Panc1 (cell line): ENCODE measurements at regions not wholly inside any gene's neighbourhood (a gene's known extent, or its start where the extent isn't known, plus 50 kb on each side); places are given as distances from the start of the nearest gene placed in this dataset.

ENCODE experiments used
- ATAC-seq: fragments of 200-7000 bp; cut with Tn5 transposase; 2 replicates; pipeline ENCODE4 v1.9.1; 2020; ENCODE audit warnings: mild to moderate bottlenecking, moderate library complexity
- BruUV-seq: library from RNA; stranded (reverse); fragments of 400-500 nt; replicated peaks from 2 replicates; lab custom pipeline; 2021; lab: Mats Ljungman, UMichigan
- CTCF ChIA-PET: fragments of 300-600 bp; sonication (Branson Sonifier 250); formaldehyde crosslinking; loops from one replicate; lab custom pipeline; 2022; ENCODE audit warnings: antibody characterized with exemption; lab: Charles Lee
- POLR2A ChIA-PET: fragments of 300-600 bp; sonication (Branson Sonifier 250); formaldehyde crosslinking; loops from one replicate; lab custom pipeline; 2022; ENCODE audit warnings: antibody characterized with exemption; lab: Charles Lee
- DNase-seq: peaks from one replicate; pipeline ENCODE4 v3.0.0-alpha.2; 2010; ENCODE audit warnings: low read depth, low spot score
- H3K27ac ChIP-seq: 2 replicates; pipeline ENCODE4 v1.5.1; 2011; ENCODE audit warnings: mild to moderate bottlenecking, low read length, inconsistent platforms
- H3K27me3 ChIP-seq: fragments of 200-500 bp; sonication (Bioruptor generic); 2 replicates; pipeline ENCODE4 v1.6.0; 2014; ENCODE audit warnings: low read length, inconsistent platforms; ENCODE audit not compliant: control insufficient read depth, insufficient read depth
- H3K36me3 ChIP-seq: fragments of 200-500 bp; sonication (Bioruptor generic); 2 replicates; pipeline ENCODE4 v1.5.1; 2014; ENCODE audit warnings: inconsistent platforms, mild to moderate bottlenecking, low read length, moderate library complexity; ENCODE audit not compliant: control insufficient read depth, insufficient read depth
- H3K4me1 ChIP-seq: 2 replicates; pipeline ENCODE4 v1.5.1; 2011; ENCODE audit warnings: inconsistent platforms, mild to moderate bottlenecking, low read length, moderate library complexity; ENCODE audit not compliant: control insufficient read depth, insufficient read depth
- H3K4me3 ChIP-seq, 2 experiments: 2 replicates each; pipeline ENCODE4 v1.5.1; 2011 to 2012; ENCODE audit warnings: low read depth in 2 of 2, low read length in 2 of 2, mild to moderate bottlenecking in 2 of 2, inconsistent platforms in 1 of 2, moderate library complexity in 1 of 2
- H3K9me3 ChIP-seq: fragments of 200-500 bp; sonication (Bioruptor generic); 2 replicates; pipeline ENCODE4 v1.5.1; 2014; ENCODE audit warnings: low read depth, mild to moderate bottlenecking, inconsistent platforms, low read length, moderate library complexity; ENCODE audit not compliant: control insufficient read depth, insufficient read depth
- CTCF ChIP-seq: fragments of 450-650 bp; IDR thresholded peaks from 2 replicates; pipeline ENCODE4 v1.5.1; 2017; ENCODE audit warnings: mild to moderate bottlenecking
- POLR2AphosphoS5 ChIP-seq: IDR thresholded peaks from 2 replicates; pipeline ENCODE4 v1.6.1; 2012; ENCODE audit warnings: mild to moderate bottlenecking, low read depth, low read length, moderate library complexity
- REST ChIP-seq, 2 experiments: IDR thresholded peaks; 2 replicates each; pipeline ENCODE4 v1.6.1; 2011 to 2012; ENCODE audit warnings: low read depth in 2 of 2, control low read depth in 1 of 2, low read length in 1 of 2, mild to moderate bottlenecking in 1 of 2, moderate library complexity in 1 of 2; ENCODE audit not compliant: insufficient read depth in 1 of 2
- SIN3A ChIP-seq: IDR thresholded peaks from 2 replicates; pipeline ENCODE4 v1.6.1; 2012; ENCODE audit warnings: low read depth, mild to moderate bottlenecking, low read length, moderate library complexity, borderline replicate concordance; ENCODE audit not compliant: insufficient read depth
- TCF7L2 ChIP-seq: IDR thresholded peaks from 2 replicates; pipeline ENCODE4 v1.6.1; 2011; ENCODE audit warnings: mild to moderate bottlenecking, low read depth, low read length, inconsistent platforms
- in situ Hi-C: cut with HindIII; loops from 2 replicates; pipeline ENCODE4 v1.10.0; 2016; ENCODE audit warnings: low sequenced_read_pairs, low pct_unique_long_range_greater_than_20kb
- intact Hi-C: fragments of 100-400 bp; cut with micrococcal nuclease; formaldehyde crosslinking; loops from one replicate; pipeline ENCODE4 v1.10.0; 2022; ENCODE audit not compliant: unreplicated experiment

GRCh38 chr5:107010060-107010459 lies 660.7 kb downstream of the EFNA5 start:
- Histone ChIP-seq H3K36me3 (no peaks in the 10 kb centered on the region), H3K27me3 (no peaks in the 10 kb centered on the region), H3K4me3 (no peak overlapping the region), H3K4me1 (no peaks in the 10 kb centered on the region), H3K27ac (no peak overlapping the region), H3K9me3 (no peaks in the 10 kb centered on the region)
- TF ChIP-seq SIN3A: no peak
- no peak for TF ChIP-seq REST (IDR thresholded peaks at IDR 0.05; ENCODE audit: insufficient read depth in 1 of 2, low read depth in 2 of 2, low read length in 1 of 2)
- TF ChIP-seq CTCF: no peak
- TF ChIP-seq TCF7L2: no peak
- TF ChIP-seq POLR2AphosphoS5: no peak
- intact Hi-C loops: no loop called here
- CTCF ChIA-PET: no interaction called here
- no peak for DNase-seq
- no TSS peak for BruUV-seq
- POLR2A ChIA-PET: no interaction called here
- in situ Hi-C loops: no loop called here
- no peak for ATAC-seq

- intact Hi-C loops: no loop called here
- H3K4me3 ChIP-seq: no peak overlapping the region
- TF ChIP-seq TCF7L2: no peak
- no peak for TF ChIP-seq CTCF
- TF ChIP-seq SIN3A: no peak
- no peak for TF ChIP-seq REST (IDR thresholded peaks at IDR 0.05; ENCODE audit: insufficient read depth in 1 of 2, low read depth in 2 of 2, low read length in 1 of 2)
- TF ChIP-seq POLR2AphosphoS5: no peak
- DNase-seq (no peak), ATAC-seq (no peak)
- H3K36me3 ChIP-seq: no peaks in the 10 kb centered on the region
- H3K4me1 ChIP-seq: no peaks in the 10 kb centered on the region
- H3K27ac ChIP-seq: no peak overlapping the region
- in situ Hi-C loops: no loop called here
- H3K27me3 ChIP-seq: no peaks in the 10 kb centered on the region
- ChIA-PET CTCF (no interaction called here), POLR2A (no interaction called here)
- no peaks in the 10 kb centered on the region for H3K9me3 ChIP-seq
- BruUV-seq: no TSS peak
Observed at GRCh38 chr5:107005653-107006052, 665.1 kb downstream of the EFNA5 start.
